C4-2B (cell line): ENCODE measurements at regions not wholly inside any gene's neighbourhood (a gene's known extent, or its start where the extent isn't known, plus 50 kb on each side); places are given as distances from the start of the nearest gene placed in this dataset.

Experiments
- H3K27ac ChIP-seq: fragments of 450-650 bp; 2 replicates; pipeline ENCODE4 v1.5.1; 2017
- CTCF ChIP-seq: fragments of 450-650 bp; conservative IDR thresholded peaks from 2 replicates; pipeline ENCODE4 v1.5.1; 2017; ENCODE audit warnings: mild to moderate bottlenecking
- ZFX ChIP-seq: fragments of 450-650 bp; IDR thresholded peaks from 2 replicates; pipeline ENCODE4 v1.6.1; 2017

- TF ChIP-seq CTCF (no peak), ZFX (no peak)
- H3K27ac ChIP-seq, result no peak overlapping the region
Observed at GRCh38 chr1:98221923-98222322, 301.1 kb upstream of the DPYD start.

GRCh38 chr1:98217601-98218000 is 296.8 kb upstream of the DPYD start:
- no peak for TF ChIP-seq CTCF
- TF ChIP-seq ZFX, result no peak
- no peak overlapping the region for H3K27ac ChIP-seq

- no peak overlapping the region for H3K27ac ChIP-seq
- TF ChIP-seq CTCF, result no peak
- TF ChIP-seq ZFX, result no peak
Observed at GRCh38 chr1:98216304-98216703, 295.5 kb upstream of the DPYD start.

DNA sequence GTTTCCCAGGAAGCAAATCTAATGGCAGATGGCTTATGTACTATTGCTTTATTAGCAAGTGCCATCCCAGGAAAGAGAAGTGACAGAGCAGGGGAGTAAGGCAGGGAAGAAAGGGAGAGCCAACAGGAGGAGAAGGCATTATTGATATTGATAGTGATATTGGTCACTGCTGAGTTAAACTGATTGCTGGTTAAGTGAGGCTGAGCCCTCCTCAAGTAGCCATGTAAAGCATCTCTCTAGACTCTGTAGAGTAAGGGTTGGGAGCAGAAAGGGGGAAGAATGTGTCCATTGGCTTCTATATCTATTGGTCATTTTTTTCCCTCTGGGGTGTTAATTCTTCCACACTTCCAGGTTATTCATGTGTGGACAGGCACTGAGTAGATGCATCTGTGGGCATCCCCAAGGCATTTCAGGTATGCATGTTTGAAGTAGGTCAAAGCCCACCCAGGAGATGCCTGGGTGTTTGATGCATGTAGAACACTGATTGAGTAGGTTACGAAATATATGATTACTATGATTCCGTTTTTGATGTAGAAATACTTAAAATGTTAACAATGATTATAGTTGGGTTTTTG is 290.5 kb upstream of the DPYD start:
- H3K27ac ChIP-seq, result no peak overlapping the region
- TF ChIP-seq CTCF (no peak), ZFX (no peak)

DNA sequence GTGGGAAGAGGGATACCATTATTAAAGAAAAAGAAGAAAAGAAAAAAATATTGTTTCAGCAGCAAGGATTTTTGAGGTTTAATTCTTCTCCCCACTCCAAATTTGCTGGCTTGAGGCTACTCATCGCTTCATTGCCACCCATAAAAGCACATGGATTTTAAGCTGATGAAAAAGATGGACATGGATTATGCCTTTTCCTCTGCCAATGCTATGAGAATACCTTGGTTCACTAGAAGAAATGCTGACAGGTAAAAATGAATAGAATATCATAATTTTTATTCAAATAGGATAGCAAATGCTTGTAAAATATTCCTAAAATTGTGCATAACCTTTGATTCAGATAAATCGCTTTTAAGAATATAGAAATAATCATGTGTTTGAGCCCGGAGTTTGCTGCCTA is 289.7 kb upstream of the DPYD start:
- no peak for TF ChIP-seq ZFX
- TF ChIP-seq CTCF, result no peak

GRCh38 chr1:98210064-98210463 is 289.2 kb upstream of the DPYD start:
- no peak overlapping the region for H3K27ac ChIP-seq
- TF ChIP-seq CTCF (no peak), ZFX (no peak)

More for the DNA sequence above, 289.7 kb upstream of the DPYD start:
- H3K27ac ChIP-seq, result no peak overlapping the region

DNA sequence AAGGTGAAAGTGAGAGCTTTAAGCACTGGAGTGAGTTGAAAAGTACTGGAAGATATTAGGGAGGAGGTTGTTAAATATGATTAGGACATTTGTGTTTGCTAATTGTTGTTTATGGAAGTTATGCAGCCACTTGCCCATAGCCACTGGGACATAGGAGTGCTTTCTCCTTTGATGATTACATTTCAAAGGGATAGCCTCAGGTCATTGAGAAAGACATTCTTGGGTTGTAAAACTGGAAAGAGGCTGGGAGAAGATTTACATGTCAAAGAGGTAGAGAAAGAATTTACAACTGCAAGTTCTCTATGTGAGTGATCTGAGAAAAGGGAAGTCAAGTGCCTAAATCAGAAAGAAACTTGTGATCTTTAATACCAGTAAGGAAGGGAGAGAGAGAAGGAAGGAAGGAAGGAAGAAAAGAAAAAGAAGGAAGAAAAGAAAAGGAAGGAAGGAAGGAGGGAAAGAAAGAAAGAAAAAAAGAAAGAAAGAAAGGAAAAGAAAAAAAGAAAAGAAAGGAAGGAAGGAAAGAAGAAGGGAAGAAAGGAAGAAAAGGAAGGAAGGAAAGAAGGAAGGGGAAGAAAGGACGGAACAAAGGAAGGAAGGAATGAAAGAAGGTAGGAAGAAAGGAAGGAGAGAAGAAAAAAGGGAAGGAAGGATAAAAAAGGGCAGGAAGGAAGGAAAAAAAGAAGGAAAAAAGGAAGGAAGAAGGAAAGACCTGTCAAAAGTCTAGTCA is 284.6 kb upstream of the DPYD start:
- no peak for TF ChIP-seq CTCF
- TF ChIP-seq ZFX, result no peak
- no peak overlapping the region for H3K27ac ChIP-seq
